ENCODE measurements at regions not wholly inside any gene's neighbourhood (a gene's known extent, or its start where the extent isn't known, plus 50 kb on each side); places are given as distances from the start of the nearest gene placed in this dataset.

- Histone ChIP-seq H3K79me2 (ENCODE audit: low read length) (no peaks in the 10 kb centered on the region), H3K9me2 (replicated peaks; ENCODE audit: insufficient read depth, low read length) (no peaks in the 10 kb centered on the region), H3K4me3 (ENCODE audit: low read length) (no peak overlapping the region), H4K20me1 (ENCODE audit: insufficient read depth, low read depth, low read length) (no peaks in the 10 kb centered on the region; the same call in 1 of the 2 replicates), H3K27me3 (ENCODE audit: low read length) (no peaks in the 10 kb centered on the region), H3K4me2 (ENCODE audit: low read depth, low read length, poor library complexity, severe bottlenecking) (no peak overlapping the region), H3K9ac (ENCODE audit: low read length) (no peak overlapping the region), H3K36me3 (ENCODE audit: insufficient read depth, low read length) (no peaks in the 10 kb centered on the region), H3K9me3 (ENCODE audit: low read length) (no peaks in the 10 kb centered on the region), H2AFZ (ENCODE audit: low read length) (no peak overlapping the region), H3K27ac (ENCODE audit: low read length) (no peak overlapping the region), H3K4me1 (ENCODE audit: low read length) (no peaks in the 10 kb centered on the region; the same call in 1 of the 2 replicates)
- DNase-seq, result no peak
Observed at GRCh38 chr5:158172005-158172404, 313.1 kb upstream of the CLINT1 start.

- Histone ChIP-seq H3K4me1 (ENCODE audit: low read length) (no peaks in the 10 kb centered on the region; the same call in 1 of the 2 replicates), H3K9me3 (ENCODE audit: low read length) (no peaks in the 10 kb centered on the region), H3K9ac (ENCODE audit: low read length) (no peak overlapping the region), H3K4me3 (ENCODE audit: low read length) (no peak overlapping the region), H3K27ac (ENCODE audit: low read length) (no peak overlapping the region), H3K79me2 (ENCODE audit: low read length) (no peaks in the 10 kb centered on the region), H3K27me3 (ENCODE audit: low read length) (no peaks in the 10 kb centered on the region), H3K4me2 (ENCODE audit: low read depth, low read length, poor library complexity, severe bottlenecking) (no peak overlapping the region), H3K9me2 (replicated peaks; ENCODE audit: insufficient read depth, low read length) (no peaks in the 10 kb centered on the region), H2AFZ (ENCODE audit: low read length) (no peak overlapping the region), H4K20me1 (ENCODE audit: insufficient read depth, low read depth, low read length) (no peaks in the 10 kb centered on the region), H3K36me3 (ENCODE audit: insufficient read depth, low read length) (no peaks in the 10 kb centered on the region)
- DNase-seq, result no peak
Observed at GRCh38 chr5:158170534-158170933, 311.6 kb upstream of the CLINT1 start.

- H3K27me3 ChIP-seq (ENCODE audit: low read length), result no peaks in the 10 kb centered on the region
- H3K4me1 ChIP-seq (ENCODE audit: low read length), result no peaks in the 10 kb centered on the region; the same call in 1 of the 2 replicates
- no peak for DNase-seq
- H3K27ac ChIP-seq (ENCODE audit: low read length), result no peak overlapping the region
- no peaks in the 10 kb centered on the region for H3K9me2 ChIP-seq (replicated peaks; ENCODE audit: insufficient read depth, low read length)
- H3K9ac ChIP-seq (ENCODE audit: low read length), result no peak overlapping the region
- H3K9me3 ChIP-seq (ENCODE audit: low read length), result no peaks in the 10 kb centered on the region
- H3K4me2 ChIP-seq (ENCODE audit: low read depth, low read length, poor library complexity, severe bottlenecking), result no peak overlapping the region
- H4K20me1 ChIP-seq (ENCODE audit: insufficient read depth, low read depth, low read length), result no peaks in the 10 kb centered on the region
- H3K36me3 ChIP-seq (ENCODE audit: insufficient read depth, low read length), result no peaks in the 10 kb centered on the region
- no peak overlapping the region for H2AFZ ChIP-seq (ENCODE audit: low read length)
- H3K79me2 ChIP-seq (ENCODE audit: low read length), result no peaks in the 10 kb centered on the region
- H3K4me3 ChIP-seq (ENCODE audit: low read length), result no peak overlapping the region
Observed at GRCh38 chr5:158170060-158170459, 311.1 kb upstream of the CLINT1 start.

- H3K4me2 ChIP-seq (ENCODE audit: low read depth, low read length, poor library complexity, severe bottlenecking), result no peak overlapping the region
- H3K36me3 ChIP-seq (ENCODE audit: insufficient read depth, low read length), result no peaks in the 10 kb centered on the region
- no peak overlapping the region for H3K9ac ChIP-seq (ENCODE audit: low read length)
- no peaks in the 10 kb centered on the region for H3K9me3 ChIP-seq (ENCODE audit: low read length)
- H3K79me2 ChIP-seq (ENCODE audit: low read length), result no peaks in the 10 kb centered on the region
- H3K9me2 ChIP-seq (replicated peaks; ENCODE audit: insufficient read depth, low read length), result no peaks in the 10 kb centered on the region
- H3K27me3 ChIP-seq (ENCODE audit: low read length), result no peaks in the 10 kb centered on the region
- H3K27ac ChIP-seq (ENCODE audit: low read length), result no peak overlapping the region
- DNase-seq, result no peak
- no peaks in the 10 kb centered on the region for H4K20me1 ChIP-seq (ENCODE audit: insufficient read depth, low read depth, low read length)
- H3K4me3 ChIP-seq (ENCODE audit: low read length), result no peak overlapping the region
- H3K4me1 ChIP-seq (ENCODE audit: low read length), result no peaks in the 10 kb centered on the region; the same call in 1 of the 2 replicates
- no peak overlapping the region for H2AFZ ChIP-seq (ENCODE audit: low read length)
Observed at GRCh38 chr5:158166424-158166823, 307.5 kb upstream of the CLINT1 start.

- no peak overlapping the region for H3K4me3 ChIP-seq (ENCODE audit: low read length)
- no peaks in the 10 kb centered on the region for H3K27me3 ChIP-seq (ENCODE audit: low read length)
- H3K79me2 ChIP-seq (ENCODE audit: low read length), result no peaks in the 10 kb centered on the region
- no peaks in the 10 kb centered on the region for H4K20me1 ChIP-seq (ENCODE audit: insufficient read depth, low read depth, low read length)
- H3K4me2 ChIP-seq (ENCODE audit: low read depth, low read length, poor library complexity, severe bottlenecking), result no peak overlapping the region
- H2AFZ ChIP-seq (ENCODE audit: low read length), result no peak overlapping the region
- no peak for DNase-seq
- H3K9me2 ChIP-seq (replicated peaks; ENCODE audit: insufficient read depth, low read length), result no peaks in the 10 kb centered on the region
- H3K36me3 ChIP-seq (ENCODE audit: insufficient read depth, low read length), result no peaks in the 10 kb centered on the region
- no peaks in the 10 kb centered on the region for H3K4me1 ChIP-seq (ENCODE audit: low read length)
- no peak overlapping the region for H3K27ac ChIP-seq (ENCODE audit: low read length)
- H3K9ac ChIP-seq (ENCODE audit: low read length), result no peak overlapping the region
- no peaks in the 10 kb centered on the region for H3K9me3 ChIP-seq (ENCODE audit: low read length)
Observed at GRCh38 chr5:158165647-158166046, 306.7 kb upstream of the CLINT1 start.

GRCh38 chr5:158164296-158165047, 305.5 kb upstream of the CLINT1 start:
- no peaks in the 10 kb centered on the region for H3K9me2 ChIP-seq (replicated peaks; ENCODE audit: insufficient read depth, low read length)
- no peaks in the 10 kb centered on the region for H4K20me1 ChIP-seq (ENCODE audit: insufficient read depth, low read depth, low read length)
- no peak overlapping the region for H2AFZ ChIP-seq (ENCODE audit: low read length)
- no peaks in the 10 kb centered on the region for H3K9me3 ChIP-seq (ENCODE audit: low read length)
- H3K4me3 ChIP-seq (ENCODE audit: low read length), result no peak overlapping the region
- no peak overlapping the region for H3K4me2 ChIP-seq (ENCODE audit: low read depth, low read length, poor library complexity, severe bottlenecking)
- no peaks in the 10 kb centered on the region for H3K36me3 ChIP-seq (ENCODE audit: insufficient read depth, low read length)
- no peak for DNase-seq
- H3K4me1 ChIP-seq (ENCODE audit: low read length), result no peaks in the 10 kb centered on the region
- no peaks in the 10 kb centered on the region for H3K79me2 ChIP-seq (ENCODE audit: low read length)
- H3K27me3 ChIP-seq (ENCODE audit: low read length), result no peaks in the 10 kb centered on the region
- H3K9ac ChIP-seq (ENCODE audit: low read length), result no peak overlapping the region
- no peak overlapping the region for H3K27ac ChIP-seq (ENCODE audit: low read length)

GRCh38 chr5:158163451-158164295, 304.7 kb upstream of the CLINT1 start:
- no peaks in the 10 kb centered on the region for H3K36me3 ChIP-seq (ENCODE audit: insufficient read depth, low read length)
- H3K9me2 ChIP-seq (replicated peaks; ENCODE audit: insufficient read depth, low read length), result no peaks in the 10 kb centered on the region
- H3K79me2 ChIP-seq (ENCODE audit: low read length), result no peaks in the 10 kb centered on the region
- no peak overlapping the region for H3K4me2 ChIP-seq (ENCODE audit: low read depth, low read length, poor library complexity, severe bottlenecking)
- H3K9me3 ChIP-seq (ENCODE audit: low read length), result no peaks in the 10 kb centered on the region
- no peaks in the 10 kb centered on the region for H3K27me3 ChIP-seq (ENCODE audit: low read length)
- no peak overlapping the region for H2AFZ ChIP-seq (ENCODE audit: low read length)
- no peak for DNase-seq
- H3K4me3 ChIP-seq (ENCODE audit: low read length), result no peak overlapping the region
- no peaks in the 10 kb centered on the region for H3K4me1 ChIP-seq (ENCODE audit: low read length)
- no peaks in the 10 kb centered on the region for H4K20me1 ChIP-seq (ENCODE audit: insufficient read depth, low read depth, low read length)
- H3K9ac ChIP-seq (ENCODE audit: low read length), result no peak overlapping the region
- H3K27ac ChIP-seq (ENCODE audit: low read length), result no peak overlapping the region

- Histone ChIP-seq H3K27ac (ENCODE audit: low read length) (no peak overlapping the region), H3K27me3 (ENCODE audit: low read length) (no peaks in the 10 kb centered on the region), H3K9me3 (ENCODE audit: low read length) (no peaks in the 10 kb centered on the region), H3K79me2 (ENCODE audit: low read length) (no peaks in the 10 kb centered on the region), H4K20me1 (ENCODE audit: insufficient read depth, low read depth, low read length) (no peaks in the 10 kb centered on the region), H2AFZ (ENCODE audit: low read length) (no peak overlapping the region), H3K4me3 (ENCODE audit: low read length) (no peak overlapping the region), H3K36me3 (ENCODE audit: insufficient read depth, low read length) (no peaks in the 10 kb centered on the region), H3K4me2 (ENCODE audit: low read depth, low read length, poor library complexity, severe bottlenecking) (no peak overlapping the region), H3K9me2 (replicated peaks; ENCODE audit: insufficient read depth, low read length) (no peaks in the 10 kb centered on the region), H3K4me1 (ENCODE audit: low read length) (no peaks in the 10 kb centered on the region), H3K9ac (ENCODE audit: low read length) (no peak overlapping the region)
- no peak for DNase-seq
Observed at GRCh38 chr5:158162479-158163034, 303.6 kb upstream of the CLINT1 start.
